Astrocyte (in vitro differentiated cells and primary cell): ENCODE measurements at regions not wholly inside any gene's neighbourhood (a gene's known extent, or its start where the extent isn't known, plus 50 kb on each side); places are given as distances from the start of the nearest gene placed in this dataset.

Experiments used
- DNase-seq: peaks from one replicate; pipeline ENCODE4 v3.0.0-alpha.2; 2010; ENCODE audit warnings: low read depth
- FAIRE-seq: peaks from 2 replicates; lab custom pipeline; 2011; peaks lifted over from hg19 to GRCh38; lab: Jason Lieb, UNC
- H2AFZ ChIP-seq: 2 replicates; pipeline ENCODE4 v1.6.0; 2012; ENCODE audit warnings: low read depth, low read length, inconsistent platforms
- H3K27ac ChIP-seq: 2 replicates; pipeline ENCODE4 v1.5.1; 2011; ENCODE audit warnings: low read depth, low read length, inconsistent platforms
- H3K27me3 ChIP-seq: 2 replicates; pipeline ENCODE4 v1.6.0; 2011; ENCODE audit warnings: low read length, inconsistent platforms; ENCODE audit not compliant: insufficient read depth
- H3K36me3 ChIP-seq: 2 replicates; pipeline ENCODE4 v1.5.1; 2011; ENCODE audit warnings: low read length, inconsistent platforms; ENCODE audit not compliant: insufficient read depth
- H3K4me1 ChIP-seq: 2 replicates; pipeline ENCODE4 v1.5.1; 2011; ENCODE audit warnings: low read length, inconsistent platforms; ENCODE audit not compliant: insufficient read depth
- H3K4me2 ChIP-seq: 2 replicates; pipeline ENCODE4 v1.6.0; 2012; ENCODE audit warnings: low read length, inconsistent platforms
- H3K4me3 ChIP-seq: 2 replicates; pipeline ENCODE4 v1.5.1; 2011; ENCODE audit warnings: low read depth, mild to moderate bottlenecking, low read length, inconsistent platforms; ENCODE audit not compliant: insufficient read depth
- H3K79me2 ChIP-seq: 2 replicates; pipeline ENCODE4 v1.6.0; 2012; ENCODE audit warnings: mild to moderate bottlenecking, low read length, inconsistent platforms; ENCODE audit not compliant: insufficient read depth
- H3K9ac ChIP-seq: 2 replicates; pipeline ENCODE4 v1.6.0; 2012; ENCODE audit warnings: mild to moderate bottlenecking, low read length, inconsistent platforms
- H3K9me3 ChIP-seq: 2 replicates; pipeline ENCODE4 v1.5.1; 2012; ENCODE audit warnings: low read depth, mild to moderate bottlenecking, low read length, inconsistent platforms; ENCODE audit not compliant: insufficient read depth
- H4K20me1 ChIP-seq: 2 replicates; pipeline ENCODE4 v1.6.0; 2012; ENCODE audit warnings: low read length, inconsistent platforms; ENCODE audit not compliant: insufficient read depth
- H3K27ac Mint-ChIP-seq: one replicate; pipeline ENCODE4 v1.8.0; 2021; ENCODE audit warnings: mild to moderate bottlenecking, mixed read lengths; ENCODE audit not compliant: unreplicated experiment
- H3K27me3 Mint-ChIP-seq: one replicate; pipeline ENCODE4 v1.8.0; 2021; ENCODE audit warnings: low read depth, mixed read lengths; ENCODE audit not compliant: unreplicated experiment
- H3K36me3 Mint-ChIP-seq: one replicate; pipeline ENCODE4 v1.8.0; 2021; ENCODE audit warnings: low read depth, mixed read lengths; ENCODE audit not compliant: unreplicated experiment
- H3K4me1 Mint-ChIP-seq: one replicate; pipeline ENCODE4 v1.8.0; 2021; ENCODE audit warnings: low read depth, mixed read lengths; ENCODE audit not compliant: unreplicated experiment
- H3K4me3 Mint-ChIP-seq: one replicate; pipeline ENCODE4 v1.8.0; 2021; ENCODE audit warnings: mild to moderate bottlenecking, moderate library complexity, mixed read lengths; ENCODE audit not compliant: unreplicated experiment
- H3K9me3 Mint-ChIP-seq: one replicate; pipeline ENCODE4 v1.8.0; 2021; ENCODE audit warnings: mild to moderate bottlenecking, mixed read lengths; ENCODE audit not compliant: unreplicated experiment
- EZH2 ChIP-seq: IDR thresholded peaks from 2 replicates; pipeline ENCODE4 v1.6.1; 2012; ENCODE audit warnings: mild to moderate bottlenecking, low read length, inconsistent platforms; ENCODE audit not compliant: insufficient read depth
- TF ChIP-seq, protein P1 (sequence below): IDR thresholded peaks from 2 replicates; pipeline ENCODE4 v1.5.1; 2011; ENCODE audit warnings: low read depth, mild to moderate bottlenecking, inconsistent platforms, low read length, moderate library complexity; ENCODE audit not compliant: insufficient read depth

DNA sequence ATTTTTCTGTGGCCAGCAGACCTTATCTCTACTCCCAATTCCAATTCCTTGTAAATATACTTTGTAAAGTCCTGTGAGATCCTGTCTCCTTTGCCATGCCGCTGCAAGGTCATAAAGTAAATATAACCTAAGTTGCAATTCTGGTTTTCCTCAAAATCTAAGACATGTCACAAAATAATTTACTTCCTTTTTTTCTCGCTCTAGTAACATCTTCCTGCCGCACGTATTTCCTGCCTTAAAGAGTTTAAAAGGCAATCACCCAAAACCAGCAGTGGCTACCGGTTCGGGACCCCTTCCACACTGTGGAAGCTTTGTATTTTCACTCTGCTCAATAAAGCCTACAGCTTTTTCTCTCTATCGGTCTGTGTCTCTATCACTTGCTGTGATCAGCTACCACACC is 832.0 kb upstream of the SLITRK5 start:
- Mint-ChIP-seq H3K4me1 (no peaks in the 10 kb centered on the region), H3K27ac (no peak overlapping the region), H3K4me3 (no peak overlapping the region), H3K9me3 (peaks cover 12% of the 10 kb centered on the region), H3K36me3 (no peaks in the 10 kb centered on the region), H3K27me3 (no peaks in the 10 kb centered on the region)
- Histone ChIP-seq H3K79me2 (no peaks in the 10 kb centered on the region), H4K20me1 (no peaks in the 10 kb centered on the region), H3K9me3 (peaks cover 3% of the 10 kb centered on the region), H3K27me3 (no peaks in the 10 kb centered on the region), H3K27ac (no peak overlapping the region), H3K9ac (no peak overlapping the region), H3K4me1 (no peaks in the 10 kb centered on the region), H3K36me3 (no peaks in the 10 kb centered on the region), H2AFZ (no peak overlapping the region), H3K4me3 (no peak overlapping the region), H3K4me2 (no peak overlapping the region)
- FAIRE-seq (no peak), DNase-seq (no peak)
- TF ChIP-seq, protein P1, sequence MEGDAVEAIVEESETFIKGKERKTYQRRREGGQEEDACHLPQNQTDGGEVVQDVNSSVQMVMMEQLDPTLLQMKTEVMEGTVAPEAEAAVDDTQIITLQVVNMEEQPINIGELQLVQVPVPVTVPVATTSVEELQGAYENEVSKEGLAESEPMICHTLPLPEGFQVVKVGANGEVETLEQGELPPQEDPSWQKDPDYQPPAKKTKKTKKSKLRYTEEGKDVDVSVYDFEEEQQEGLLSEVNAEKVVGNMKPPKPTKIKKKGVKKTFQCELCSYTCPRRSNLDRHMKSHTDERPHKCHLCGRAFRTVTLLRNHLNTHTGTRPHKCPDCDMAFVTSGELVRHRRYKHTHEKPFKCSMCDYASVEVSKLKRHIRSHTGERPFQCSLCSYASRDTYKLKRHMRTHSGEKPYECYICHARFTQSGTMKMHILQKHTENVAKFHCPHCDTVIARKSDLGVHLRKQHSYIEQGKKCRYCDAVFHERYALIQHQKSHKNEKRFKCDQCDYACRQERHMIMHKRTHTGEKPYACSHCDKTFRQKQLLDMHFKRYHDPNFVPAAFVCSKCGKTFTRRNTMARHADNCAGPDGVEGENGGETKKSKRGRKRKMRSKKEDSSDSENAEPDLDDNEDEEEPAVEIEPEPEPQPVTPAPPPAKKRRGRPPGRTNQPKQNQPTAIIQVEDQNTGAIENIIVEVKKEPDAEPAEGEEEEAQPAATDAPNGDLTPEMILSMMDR, result no peak
- no peak for TF ChIP-seq EZH2

DNA sequence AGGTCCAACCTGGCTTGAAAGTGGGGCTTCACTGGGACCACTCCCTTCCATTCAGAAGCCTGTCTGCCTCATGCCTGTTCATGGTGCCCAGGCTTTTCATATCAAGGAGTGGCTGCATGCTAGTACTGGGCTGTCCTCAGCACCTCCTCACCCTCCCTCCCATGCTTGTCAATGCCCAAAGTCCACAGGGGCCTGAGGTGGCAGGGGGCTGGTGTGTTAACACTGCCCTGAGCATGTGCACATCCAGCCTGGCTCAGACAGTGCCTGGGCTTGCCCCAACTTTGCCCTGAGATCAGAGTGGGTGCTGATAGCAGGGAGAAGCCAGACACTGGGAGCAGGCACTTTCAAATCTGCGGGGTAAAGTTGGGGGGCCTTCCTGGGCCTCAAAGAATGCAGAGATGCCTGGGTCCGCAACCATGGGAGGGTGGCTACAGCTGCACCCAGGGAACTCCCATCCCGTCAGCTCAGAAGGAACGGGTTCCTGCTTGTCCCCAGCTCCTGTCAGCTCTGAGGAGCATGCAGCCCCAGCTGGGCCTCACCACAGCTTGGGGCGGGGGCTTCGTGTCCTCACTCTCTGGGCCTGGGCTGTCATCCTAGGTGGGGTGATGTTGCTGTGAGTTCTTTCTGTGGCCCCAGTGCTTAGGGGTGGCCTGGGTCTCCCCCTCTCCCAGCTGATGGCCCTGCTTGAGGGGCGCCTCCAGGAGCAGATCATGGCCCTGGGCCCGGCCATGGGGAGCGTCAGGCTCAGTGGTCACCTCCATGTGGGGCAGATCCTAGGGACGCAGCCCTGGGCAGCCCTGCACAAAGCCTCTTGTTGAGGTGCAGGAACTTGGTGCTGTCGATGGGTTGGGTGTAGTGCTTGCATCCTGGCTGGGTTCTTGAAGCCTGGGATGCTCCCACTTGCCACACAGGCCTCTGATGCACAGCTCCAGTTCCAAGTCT is 830.6 kb upstream of the SLITRK5 start:
- Histone ChIP-seq H3K79me2 (no peaks in the 10 kb centered on the region), H3K27ac (no peak overlapping the region), H2AFZ (no peak overlapping the region), H3K36me3 (no peaks in the 10 kb centered on the region), H4K20me1 (no peaks in the 10 kb centered on the region), H3K27me3 (no peaks in the 10 kb centered on the region), H3K4me1 (no peaks in the 10 kb centered on the region), H3K9me3 (peaks cover 3% of the 10 kb centered on the region), H3K9ac (no peak overlapping the region), H3K4me2 (no peak overlapping the region), H3K4me3 (no peak overlapping the region)
- H3K4me3 Mint-ChIP-seq, result no peak overlapping the region
- no peaks in the 10 kb centered on the region for H3K36me3 Mint-ChIP-seq
- no peak overlapping the region for H3K27ac Mint-ChIP-seq
- DNase-seq (no peak), FAIRE-seq (no peak)
- no peaks in the 10 kb centered on the region for H3K4me1 Mint-ChIP-seq
- H3K27me3 Mint-ChIP-seq, result no peaks in the 10 kb centered on the region
- TF ChIP-seq, protein P1, result no peak
- no peak for TF ChIP-seq EZH2
- peaks cover 12% of the 10 kb centered on the region for H3K9me3 Mint-ChIP-seq

DNA sequence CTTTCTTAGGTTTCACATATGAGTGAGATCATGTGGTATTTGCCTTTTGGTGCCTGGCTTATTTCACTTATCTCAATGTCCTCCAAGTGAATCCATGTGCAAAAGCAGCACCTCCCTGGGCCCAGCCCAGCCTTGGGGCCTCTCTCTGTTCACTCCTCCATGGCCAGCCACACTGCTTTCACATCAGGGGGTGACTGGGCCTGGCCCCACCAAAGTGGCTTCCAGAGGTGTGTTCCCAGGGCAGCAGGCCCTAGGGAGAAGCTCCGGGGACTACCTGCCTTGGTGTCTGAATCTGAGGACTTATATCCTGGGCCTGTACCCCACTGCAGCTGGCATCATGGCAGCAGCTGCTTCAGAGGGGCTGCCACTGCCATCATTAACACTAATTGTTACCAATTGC is 829.9 kb upstream of the SLITRK5 start:
- H3K4me2 ChIP-seq, result no peak overlapping the region
- H3K79me2 ChIP-seq, result no peaks in the 10 kb centered on the region
- no peaks in the 10 kb centered on the region for H3K4me1 ChIP-seq
- FAIRE-seq (no peak), DNase-seq (no peak)
- Mint-ChIP-seq H3K27me3 (no peaks in the 10 kb centered on the region), H3K36me3 (no peaks in the 10 kb centered on the region), H3K9me3 (peaks cover 8% of the 10 kb centered on the region), H3K4me1 (peaks cover 2% of the 10 kb centered on the region), H3K27ac (no peak overlapping the region), H3K4me3 (no peak overlapping the region)
- no peaks in the 10 kb centered on the region for H4K20me1 ChIP-seq
- no peak overlapping the region for H3K4me3 ChIP-seq
- no peak overlapping the region for H2AFZ ChIP-seq
- TF ChIP-seq, protein P1, result no peak
- no peak for TF ChIP-seq EZH2
- no peak overlapping the region for H3K27ac ChIP-seq
- H3K36me3 ChIP-seq, result no peaks in the 10 kb centered on the region
- peaks cover 3% of the 10 kb centered on the region for H3K9me3 ChIP-seq
- H3K9ac ChIP-seq, result no peak overlapping the region
- H3K27me3 ChIP-seq, result no peaks in the 10 kb centered on the region
